GM23248 (cell line): ENCODE measurements at regions not wholly inside any gene's neighbourhood (a gene's known extent, or its start where the extent isn't known, plus 50 kb on each side); places are given as distances from the start of the nearest gene placed in this dataset.

Experiments
- DNase-seq: peaks from one replicate; pipeline ENCODE4 v3.0.0-alpha.2; 2015
- H2AFZ ChIP-seq: fragments of 200-600 bp; sonication (generic); 2 replicates; pipeline ENCODE4 v1.6.1; 2016; ENCODE audit warnings: antibody characterized with exemption
- H3F3A ChIP-seq: fragments of 200-600 bp; sonication (generic); 2 replicates; pipeline ENCODE4 v1.6.1; 2016; ENCODE audit warnings: mild to moderate bottlenecking, antibody characterized with exemption, mixed run types; ENCODE audit not compliant: insufficient read depth
- H3K27ac ChIP-seq: fragments of 200-600 bp; sonication (generic); 2 replicates; pipeline ENCODE4 v1.5.1; 2016; ENCODE audit warnings: mild to moderate bottlenecking
- H3K27me3 ChIP-seq: fragments of 200-600 bp; sonication (generic); replicated peaks from 2 replicates; pipeline ENCODE4 v1.6.1; 2016; ENCODE audit warnings: mild to moderate bottlenecking; ENCODE audit not compliant: insufficient read depth
- H3K36me3 ChIP-seq: fragments of 200-600 bp; sonication (generic); 2 replicates; pipeline ENCODE4 v1.6.1; 2016; ENCODE audit warnings: low read depth, mild to moderate bottlenecking
- H3K4me1 ChIP-seq: fragments of 200-600 bp; sonication (generic); 2 replicates; pipeline ENCODE4 v1.6.1; 2016; ENCODE audit warnings: mild to moderate bottlenecking; ENCODE audit not compliant: insufficient read depth
- H3K4me2 ChIP-seq: fragments of 200-600 bp; sonication (generic); one replicate; pipeline ENCODE4 v1.6.1; 2016; ENCODE audit warnings: mild to moderate bottlenecking; ENCODE audit not compliant: unreplicated experiment
- H3K4me3 ChIP-seq: fragments of 200-600 bp; sonication (generic); 2 replicates; pipeline ENCODE4 v1.5.1; 2016; ENCODE audit warnings: mild to moderate bottlenecking
- H3K79me2 ChIP-seq: fragments of 200-600 bp; sonication (generic); 2 replicates; pipeline ENCODE4 v1.6.1; 2016; ENCODE audit warnings: mild to moderate bottlenecking; ENCODE audit not compliant: insufficient read depth
- H3K9ac ChIP-seq: fragments of 200-600 bp; sonication (generic); 2 replicates; pipeline ENCODE4 v1.6.1; 2016; ENCODE audit warnings: mild to moderate bottlenecking
- H3K9me2 ChIP-seq: fragments of 200-600 bp; sonication (generic); 2 replicates; pipeline ENCODE4 v1.6.1; 2016; ENCODE audit warnings: mixed run types, mild to moderate bottlenecking, moderate library complexity; ENCODE audit not compliant: insufficient read depth
- H3K9me3 ChIP-seq: fragments of 200-600 bp; sonication (generic); one replicate; pipeline ENCODE4 v1.6.1; 2017; ENCODE audit warnings: low read depth
- H4K20me1 ChIP-seq: fragments of 200-600 bp; sonication (generic); 2 replicates; pipeline ENCODE4 v1.6.0; 2016; ENCODE audit not compliant: insufficient read depth
- EZH2 ChIP-seq: fragments of 200-600 bp; sonication (generic); IDR thresholded peaks from 2 replicates; pipeline ENCODE4 v1.6.1; 2018; ENCODE audit warnings: antibody characterized with exemption, mild to moderate bottlenecking; ENCODE audit not compliant: insufficient read depth, poor library complexity, severe bottlenecking
- EZH2phosphoT487 ChIP-seq: fragments of 200-600 bp; sonication (generic); IDR thresholded peaks from 2 replicates; pipeline ENCODE4 v1.6.1; 2018; ENCODE audit warnings: antibody characterized with exemption, moderate library complexity, mild to moderate bottlenecking, low read depth; ENCODE audit not compliant: insufficient read depth
- WGBS, 2 experiments: methylation state at CpG; one replicate each; pipeline ENCODE4 v1.1.6; 2015 to 2017; ENCODE audit warnings: low lambda C conversion rate in 2 of 2, low coverage in 1 of 2; ENCODE audit errors: missing lambda C conversion rate in 2 of 2; 5-methylcytosine and 5-hydroxymethylcytosine counted together
- in situ Hi-C: fragments of 300-500 bp; cut with MboI; formaldehyde crosslinking; loops from 2 replicates; pipeline ENCODE4 v1.15.0; 2020

GRCh38 chr17:72536788-72537187 lies 416.0 kb downstream of the SOX9 start:
- Histone ChIP-seq H4K20me1 (no peaks in the 10 kb centered on the region), H3K4me3 (no peak overlapping the region), H3K4me2 (no peak overlapping the region), H3K9me2 (no peaks in the 10 kb centered on the region), H2AFZ (no peak overlapping the region), H3F3A (no peaks in the 10 kb centered on the region), H3K9me3 (no peaks in the 10 kb centered on the region), H3K9ac (no peak overlapping the region), H3K27me3 (no peaks in the 10 kb centered on the region), H3K79me2 (peaks cover 45% of the 10 kb centered on the region), H3K27ac (no peak overlapping the region), H3K36me3 (no peaks in the 10 kb centered on the region), H3K4me1 (peaks cover 4% of the 10 kb centered on the region; the same call in 1 of the 2 replicates)
- 89 to 92% methylated on average over 9 of the region's 9 CpGs for WGBS, 2 experiments
- TF ChIP-seq EZH2 (no peak), EZH2phosphoT487 (no peak)
- in situ Hi-C loops, result loop anchor here (10.0 to 25.0 kb wide), 7 partner anchors 202 to 1899 kb away; no protein-coding TSS in a partner anchor
- DNase-seq, result no peak

GRCh38 chr17:72538443-72538842 lies 417.6 kb downstream of the SOX9 start:
- H3K4me1 ChIP-seq, result peaks cover 4% of the 10 kb centered on the region; the same call in 1 of the 2 replicates
- in situ Hi-C loops, result loop anchor here (10.0 to 25.0 kb wide), 7 partner anchors 204 to 1901 kb away; no protein-coding TSS in a partner anchor
- no peak overlapping the region for H3K4me2 ChIP-seq
- no peak overlapping the region for H2AFZ ChIP-seq
- DNase-seq, result no peak
- TF ChIP-seq EZH2 (no peak), EZH2phosphoT487 (no peak)
- WGBS, 2 experiments, result 98 to 99% methylated on average over 5 of the region's 5 CpGs
- H3K36me3 ChIP-seq, result no peaks in the 10 kb centered on the region
- no peaks in the 10 kb centered on the region for H3K9me2 ChIP-seq
- no peaks in the 10 kb centered on the region for H3K27me3 ChIP-seq
- no peaks in the 10 kb centered on the region for H3K9me3 ChIP-seq
- no peaks in the 10 kb centered on the region for H4K20me1 ChIP-seq
- H3F3A ChIP-seq, result no peaks in the 10 kb centered on the region
- peaks cover 38% of the 10 kb centered on the region for H3K79me2 ChIP-seq
- H3K9ac ChIP-seq, result no peak overlapping the region
- H3K4me3 ChIP-seq, result no peak overlapping the region
- H3K27ac ChIP-seq, result no peak overlapping the region

- Histone ChIP-seq H3K79me2 (peaks cover 41% of the 10 kb centered on the region), H3K9me2 (no peaks in the 10 kb centered on the region), H3K9me3 (no peaks in the 10 kb centered on the region), H4K20me1 (no peaks in the 10 kb centered on the region), H3K9ac (no peak overlapping the region), H3F3A (no peaks in the 10 kb centered on the region), H2AFZ (no peak overlapping the region), H3K36me3 (no peaks in the 10 kb centered on the region), H3K4me2 (no peak overlapping the region), H3K27me3 (no peaks in the 10 kb centered on the region), H3K4me3 (no peak overlapping the region), H3K4me1 (peaks cover 4% of the 10 kb centered on the region; the same call in 1 of the 2 replicates), H3K27ac (no peak overlapping the region)
- DNase-seq, result no peak
- in situ Hi-C loops, result loop anchor here (10.0 to 25.0 kb wide), 7 partner anchors 204 to 1902 kb away; no protein-coding TSS in a partner anchor
- TF ChIP-seq EZH2 (no peak), EZH2phosphoT487 (no peak)
- 96 to 99% methylated on average over 10 to 12 of the region's 13 CpGs for WGBS, 2 experiments
Measured at GRCh38 chr17:72538901-72539352, 418.1 kb downstream of the SOX9 start.

- Histone ChIP-seq H3K27ac (peak overlapping the region; percentile 36), H3K4me1 (peaks cover 4% of the 10 kb centered on the region; the same call in 1 of the 2 replicates), H3K27me3 (no peaks in the 10 kb centered on the region), H3K79me2 (peaks cover 32% of the 10 kb centered on the region), H3K9me2 (no peaks in the 10 kb centered on the region), H3F3A (no peaks in the 10 kb centered on the region), H3K36me3 (no peaks in the 10 kb centered on the region), H2AFZ (peak overlapping the region; percentile 84), H3K4me3 (peak overlapping the region; percentile 59), H4K20me1 (no peaks in the 10 kb centered on the region), H3K9ac (peak overlapping the region; percentile 60), H3K4me2 (peak overlapping the region; percentile 64), H3K9me3 (no peaks in the 10 kb centered on the region)
- WGBS, 2 experiments, result 6 to 7% methylated on average over 41 to 50 of the region's 50 CpGs
- in situ Hi-C loops, result loop anchor here (10.0 to 25.0 kb wide), 8 partner anchors 205 to 1903 kb away; no protein-coding TSS in a partner anchor
- DNase-seq, result peak; percentile 92
- TF ChIP-seq EZH2phosphoT487 (no peak), EZH2 (no peak)
Measured at GRCh38 chr17:72539981-72540897, 419.4 kb downstream of the SOX9 start.
